GM18505 (cell line): ENCODE measurements at regions not wholly inside any gene's neighbourhood (a gene's known extent, or its start where the extent isn't known, plus 50 kb on each side); places are given as distances from the start of the nearest gene placed in this dataset.

Experiments used
- ATAC-seq: cut with Tn5 transposase; IDR thresholded peaks from one replicate; pipeline ENCODE4 v1.9.1; 2021; ENCODE audit not compliant: unreplicated experiment
- POLR2A ChIP-seq: IDR thresholded peaks from 4 replicates; pipeline ENCODE4 v1.6.1; 2011; ENCODE audit warnings: borderline replicate concordance; ENCODE audit not compliant: insufficient read depth, insufficient read length; ENCODE audit errors: extremely low read depth

- ATAC-seq: no peak
- TF ChIP-seq POLR2A: no peak
Measured at GRCh38 chr12:131449027-131449426, 261.9 kb upstream of the SFSWAP start.

- ATAC-seq: no peak
- TF ChIP-seq POLR2A: no peak
Measured at GRCh38 chr12:131452444-131452860, 258.4 kb upstream of the SFSWAP start.

- TF ChIP-seq POLR2A: no peak
- ATAC-seq: peak; percentile 96
Measured at GRCh38 chr12:131454418-131455217, 256.3 kb upstream of the SFSWAP start.

- no peak for ATAC-seq
- TF ChIP-seq POLR2A: no peak
Measured at GRCh38 chr12:131455218-131455506, 255.7 kb upstream of the SFSWAP start.

- TF ChIP-seq POLR2A: no peak
- no peak for ATAC-seq
Measured at GRCh38 chr12:131455581-131456110, 255.2 kb upstream of the SFSWAP start.

GRCh38 chr12:131456301-131457027 is 254.4 kb upstream of the SFSWAP start:
- TF ChIP-seq POLR2A: no peak
- ATAC-seq: no peak

- no peak for TF ChIP-seq POLR2A
- ATAC-seq: no peak
Measured at GRCh38 chr12:131457028-131457310, 253.9 kb upstream of the SFSWAP start.

GRCh38 chr12:131457331-131458047 is 253.4 kb upstream of the SFSWAP start:
- ATAC-seq: no peak
- TF ChIP-seq POLR2A: no peak

- TF ChIP-seq POLR2A: no peak
- ATAC-seq: no peak
Measured at GRCh38 chr12:131458048-131458374, 252.9 kb upstream of the SFSWAP start.

GRCh38 chr12:131458931-131459772 is 251.7 kb upstream of the SFSWAP start:
- TF ChIP-seq POLR2A: no peak
- ATAC-seq: no peak

- no peak for ATAC-seq
- TF ChIP-seq POLR2A: no peak
Measured at GRCh38 chr12:131459773-131460365, 251.0 kb upstream of the SFSWAP start.

- ATAC-seq: no peak
- no peak for TF ChIP-seq POLR2A
Measured at GRCh38 chr12:131460520-131460919, 250.4 kb upstream of the SFSWAP start.

GRCh38 chr12:131461096-131461495 is 249.8 kb upstream of the SFSWAP start:
- TF ChIP-seq POLR2A: no peak
- no peak for ATAC-seq
